Activated CD4-positive, alpha-beta T cell treated with anti-CD3 and anti-CD28 coated beads, Interleukin-2, amount 10 ng/mL, durations not matched to agents 24 days and 14 days (primary cell): ENCODE measurements at regions not wholly inside any gene's neighbourhood (a gene's known extent, or its start where the extent isn't known, plus 50 kb on each side); places are given as distances from the start of the nearest gene placed in this dataset.

Experiments
- DNase-seq: peaks from one replicate; pipeline ENCODE4 v3.0.0; 2022
- H3K27ac Mint-ChIP-seq: one replicate; pipeline ENCODE4 v1.8.0; 2022; ENCODE audit warnings: mild to moderate bottlenecking, mixed read lengths
- H3K27me3 Mint-ChIP-seq: one replicate; pipeline ENCODE4 v1.8.0; 2022; ENCODE audit warnings: mixed read lengths
- H3K36me3 Mint-ChIP-seq: one replicate; pipeline ENCODE4 v1.8.0; 2022; ENCODE audit warnings: low read depth, mild to moderate bottlenecking, mixed read lengths
- H3K4me1 Mint-ChIP-seq: one replicate; pipeline ENCODE4 v1.8.0; 2021; ENCODE audit warnings: mixed read lengths
- H3K4me3 Mint-ChIP-seq: one replicate; pipeline ENCODE4 v1.8.0; 2022; ENCODE audit warnings: mild to moderate bottlenecking, moderate library complexity, mixed read lengths
- H3K9me3 Mint-ChIP-seq: one replicate; pipeline ENCODE4 v1.8.0; 2021; ENCODE audit warnings: mixed read lengths
- intact Hi-C: fragments of 100-400 bp; cut with micrococcal nuclease; formaldehyde crosslinking; loops from one replicate; pipeline ENCODE4 v1.15.1; 2023

GRCh38 chr2:204483608-204484081 is 61.6 kb upstream of the PARD3B start:
- Mint-ChIP-seq H3K27me3 (peaks cover 13% of the 10 kb centered on the region), H3K4me1 (no peaks in the 10 kb centered on the region), H3K27ac (no peak overlapping the region), H3K36me3 (no peaks in the 10 kb centered on the region), H3K4me3 (no peak overlapping the region), H3K9me3 (no peaks in the 10 kb centered on the region)
- DNase-seq: no peak
- intact Hi-C loops: no loop called here

GRCh38 chr2:204486321-204486720 is 59.0 kb upstream of the PARD3B start:
- intact Hi-C loops: no loop called here
- H3K27ac Mint-ChIP-seq: no peak overlapping the region
- no peaks in the 10 kb centered on the region for H3K36me3 Mint-ChIP-seq
- no peak overlapping the region for H3K4me3 Mint-ChIP-seq
- H3K4me1 Mint-ChIP-seq: no peaks in the 10 kb centered on the region
- H3K9me3 Mint-ChIP-seq: no peaks in the 10 kb centered on the region
- DNase-seq: no peak
- peaks cover 16% of the 10 kb centered on the region for H3K27me3 Mint-ChIP-seq

- intact Hi-C loops: no loop called here
- peaks cover 16% of the 10 kb centered on the region for H3K27me3 Mint-ChIP-seq
These were observed 58.5 kb upstream of the PARD3B start for GRCh38 chr2:204486805-204487204.

GRCh38 chr2:204487447-204488229 is 57.6 kb upstream of the PARD3B start:
- H3K36me3 Mint-ChIP-seq: no peaks in the 10 kb centered on the region
- H3K27me3 Mint-ChIP-seq: peaks cover 19% of the 10 kb centered on the region
- no peaks in the 10 kb centered on the region for H3K4me1 Mint-ChIP-seq
- intact Hi-C loops: no loop called here
- H3K4me3 Mint-ChIP-seq: no peak overlapping the region
- H3K27ac Mint-ChIP-seq: no peak overlapping the region
- no peaks in the 10 kb centered on the region for H3K9me3 Mint-ChIP-seq
- DNase-seq: no peak

More at GRCh38 chr2:204486805-204487204, 58.5 kb upstream of the PARD3B start:
- H3K4me3 Mint-ChIP-seq: no peak overlapping the region
- H3K27ac Mint-ChIP-seq: no peak overlapping the region
- no peaks in the 10 kb centered on the region for H3K9me3 Mint-ChIP-seq
- H3K4me1 Mint-ChIP-seq: no peaks in the 10 kb centered on the region
- no peaks in the 10 kb centered on the region for H3K36me3 Mint-ChIP-seq
- no peak for DNase-seq

DNA sequence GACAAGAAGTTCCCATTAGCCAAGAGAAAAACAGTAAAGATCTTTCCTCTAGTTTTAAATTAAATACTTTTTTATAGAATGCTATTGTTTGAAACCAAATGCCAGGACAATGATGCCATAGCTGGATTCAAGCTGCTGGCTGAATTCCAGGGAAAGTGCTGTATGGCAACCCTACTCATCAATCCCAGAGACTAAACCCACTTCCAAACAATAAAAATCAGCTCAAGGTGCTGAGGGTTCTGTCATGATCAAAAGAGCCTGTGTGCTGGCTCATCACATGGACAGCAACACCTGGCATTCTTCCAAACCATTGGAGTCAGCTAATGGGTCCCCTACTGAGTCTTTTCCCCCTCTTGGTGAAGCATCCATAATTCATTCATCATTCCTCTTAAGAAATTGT is 53.7 kb upstream of the PARD3B start:
- Mint-ChIP-seq H3K4me3 (no peak overlapping the region), H3K9me3 (no peaks in the 10 kb centered on the region), H3K36me3 (no peaks in the 10 kb centered on the region), H3K27me3 (peaks cover 21% of the 10 kb centered on the region), H3K4me1 (no peaks in the 10 kb centered on the region), H3K27ac (no peak overlapping the region)
- no peak for DNase-seq
- intact Hi-C loops: no loop called here

GRCh38 chr2:204492417-204492816 is 52.9 kb upstream of the PARD3B start:
- Mint-ChIP-seq H3K4me1 (no peaks in the 10 kb centered on the region), H3K9me3 (no peaks in the 10 kb centered on the region), H3K27me3 (peaks cover 16% of the 10 kb centered on the region), H3K27ac (no peak overlapping the region), H3K36me3 (no peaks in the 10 kb centered on the region), H3K4me3 (no peak overlapping the region)
- intact Hi-C loops: no loop called here
- no peak for DNase-seq

- H3K36me3 Mint-ChIP-seq: no peaks in the 10 kb centered on the region
- H3K9me3 Mint-ChIP-seq: no peaks in the 10 kb centered on the region
- no peak for DNase-seq
- H3K27ac Mint-ChIP-seq: no peak overlapping the region
- no peaks in the 10 kb centered on the region for H3K4me1 Mint-ChIP-seq
- intact Hi-C loops: no loop called here
- H3K27me3 Mint-ChIP-seq: peaks cover 13% of the 10 kb centered on the region
- H3K4me3 Mint-ChIP-seq: no peak overlapping the region
These were observed 50.6 kb upstream of the PARD3B start for GRCh38 chr2:204494681-204495080.

GRCh38 chr2:204495381-204495780 is 49.9 kb upstream of the PARD3B start:
- Mint-ChIP-seq H3K27me3 (peaks cover 10% of the 10 kb centered on the region), H3K9me3 (no peaks in the 10 kb centered on the region), H3K27ac (no peak overlapping the region), H3K4me3 (no peak overlapping the region), H3K36me3 (no peaks in the 10 kb centered on the region), H3K4me1 (no peaks in the 10 kb centered on the region)
- intact Hi-C loops: no loop called here
- no peak for DNase-seq
